ENCODE measurements at regions not wholly inside any gene's neighbourhood (a gene's known extent, or its start where the extent isn't known, plus 50 kb on each side); places are given as distances from the start of the nearest gene placed in this dataset.

DNA sequence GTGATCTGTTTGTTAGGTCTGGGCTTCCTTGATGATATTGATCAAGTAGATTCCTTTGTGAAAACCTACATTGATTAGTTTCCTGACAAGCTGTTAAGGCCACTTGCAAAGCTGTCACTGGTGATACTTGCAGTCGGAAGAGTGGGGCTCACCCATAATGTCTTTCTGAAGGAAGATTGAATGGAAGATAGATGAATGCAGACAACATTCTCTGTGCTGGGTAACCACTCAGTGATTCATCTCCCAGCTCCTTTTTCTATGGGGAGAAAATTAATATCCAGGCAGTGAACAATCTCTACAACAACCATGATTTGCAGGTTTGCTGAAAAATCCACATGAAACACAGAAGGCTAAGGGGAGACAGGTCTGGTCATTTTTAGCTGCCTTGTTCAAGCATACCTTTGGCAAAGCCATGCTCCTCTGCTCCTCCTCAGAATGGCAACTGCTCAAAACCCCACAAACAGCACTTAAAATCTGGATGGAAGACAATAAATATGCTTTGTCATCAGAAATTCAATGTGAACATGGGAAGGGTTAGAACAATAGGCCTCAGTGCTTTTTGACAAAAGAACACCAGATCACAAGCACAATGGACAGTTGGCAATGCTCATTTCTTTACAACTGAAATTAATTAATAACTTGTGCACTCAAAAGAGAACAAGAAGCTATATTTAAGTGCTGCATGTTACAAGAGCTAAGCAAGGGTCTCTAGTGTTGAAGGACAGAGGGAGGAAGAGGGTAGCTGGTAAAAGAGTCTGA, 495.4 kb downstream of the TOX3 start:
- no peak for ATAC-seq
- no peaks in the 10 kb centered on the region for H3K36me3 Mint-ChIP-seq (ENCODE audit: insufficient read depth)
- no peaks in the 10 kb centered on the region for H3K4me1 Mint-ChIP-seq (ENCODE audit: low read depth)
- no peak for DNase-seq
- no peaks in the 10 kb centered on the region for H3K27me3 Mint-ChIP-seq (ENCODE audit: low read depth)
- no peak overlapping the region for H3K4me3 Mint-ChIP-seq
- peaks cover 6% of the 10 kb centered on the region for H3K9me3 Mint-ChIP-seq

DNA sequence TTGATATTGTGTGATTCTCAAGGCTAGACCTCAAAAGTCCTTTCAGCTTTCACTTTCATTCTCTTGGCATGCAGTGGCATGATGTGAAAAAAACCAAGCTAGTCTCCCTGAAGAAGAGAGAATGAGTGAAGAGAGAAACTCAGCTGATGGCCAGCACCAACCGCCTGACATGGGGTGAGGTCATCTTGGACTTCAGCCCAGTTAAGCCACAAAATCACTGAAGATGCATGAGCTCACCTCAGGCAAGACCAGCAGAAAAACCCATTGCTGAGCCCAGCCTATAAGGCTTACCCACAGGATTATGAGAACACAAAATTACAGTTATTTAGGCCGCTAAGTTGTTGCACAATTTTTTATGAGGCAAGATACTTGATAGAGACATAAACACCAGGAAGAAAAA, 496.5 kb downstream of the TOX3 start:
- ATAC-seq (no peak), DNase-seq (no peak)
- peaks cover 17% of the 10 kb centered on the region for H3K9me3 Mint-ChIP-seq
- no peaks in the 10 kb centered on the region for H3K4me1 Mint-ChIP-seq (ENCODE audit: low read depth)
- H3K27me3 Mint-ChIP-seq (ENCODE audit: low read depth) = no peaks in the 10 kb centered on the region
- H3K36me3 Mint-ChIP-seq (ENCODE audit: insufficient read depth) = no peaks in the 10 kb centered on the region
- H3K4me3 Mint-ChIP-seq = no peak overlapping the region

DNA sequence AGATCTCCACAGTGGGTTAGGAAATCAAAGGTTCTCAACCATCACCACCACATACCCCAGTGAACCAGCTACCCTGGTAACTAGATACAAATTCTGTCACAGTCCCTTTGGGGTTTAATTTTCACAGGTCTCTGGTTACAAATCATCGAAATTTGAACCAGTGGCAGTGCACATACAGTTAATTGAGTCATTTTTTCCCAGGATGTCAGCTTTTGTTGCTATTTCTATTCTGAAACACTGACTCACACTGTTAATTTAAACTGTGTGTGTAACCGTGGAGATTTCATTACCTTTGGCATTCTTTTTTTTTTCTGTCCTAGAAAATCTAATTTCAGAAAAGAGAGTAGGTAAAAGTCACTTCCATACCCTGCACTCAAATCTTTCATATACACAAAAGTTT, 511.5 kb downstream of the TOX3 start:
- Mint-ChIP-seq H3K9me3 (peaks cover 7% of the 10 kb centered on the region), H3K4me3 (no peak overlapping the region), H3K27me3 (ENCODE audit: low read depth) (no peaks in the 10 kb centered on the region), H3K4me1 (ENCODE audit: low read depth) (no peaks in the 10 kb centered on the region), H3K36me3 (ENCODE audit: insufficient read depth) (no peaks in the 10 kb centered on the region)
- no peak for DNase-seq
- ATAC-seq = no peak

DNA sequence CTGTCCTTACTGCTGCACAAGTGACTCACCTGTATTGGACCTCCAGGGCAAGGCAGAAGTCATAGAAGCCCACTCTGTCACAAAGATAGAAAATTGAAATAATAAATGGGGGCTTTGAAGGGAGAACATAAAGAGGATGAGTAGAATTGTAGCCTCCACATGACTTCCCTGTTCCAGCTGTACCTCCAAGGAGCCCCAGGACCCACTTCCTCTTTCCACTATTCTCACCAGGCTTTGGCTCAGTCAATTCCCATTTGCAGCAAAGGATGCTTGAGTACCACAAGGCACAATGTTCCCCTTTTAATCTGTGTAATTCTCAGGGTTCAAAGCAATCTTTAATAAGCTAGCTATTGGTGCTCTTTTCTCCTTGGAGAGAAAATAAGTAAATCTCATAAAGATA, 512.1 kb downstream of the TOX3 start:
- no peak for DNase-seq
- Mint-ChIP-seq H3K36me3 (ENCODE audit: insufficient read depth) (no peaks in the 10 kb centered on the region), H3K4me1 (ENCODE audit: low read depth) (no peaks in the 10 kb centered on the region), H3K9me3 (peaks cover 8% of the 10 kb centered on the region), H3K27me3 (ENCODE audit: low read depth) (no peaks in the 10 kb centered on the region), H3K4me3 (no peak overlapping the region)
- ATAC-seq = no peak

DNA sequence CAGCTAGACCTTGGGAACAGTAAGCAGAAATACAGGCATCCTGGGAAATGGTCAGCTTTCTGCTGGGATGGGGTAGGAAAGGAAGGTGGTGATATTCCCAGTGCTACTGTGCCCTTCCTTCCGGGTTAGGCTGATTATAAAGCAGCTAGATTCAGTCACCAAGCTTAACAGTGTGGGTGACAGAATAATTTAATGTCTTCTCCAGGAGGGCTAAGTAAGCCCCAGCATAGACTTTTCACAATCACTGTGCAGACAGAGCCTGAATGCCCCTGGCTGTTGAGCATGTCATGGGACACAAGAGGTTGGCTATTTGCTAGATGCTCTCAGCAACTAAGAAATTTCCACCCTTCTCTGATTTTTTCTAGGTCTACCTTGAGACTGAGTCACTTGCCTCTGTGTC, 513.0 kb downstream of the TOX3 start:
- Mint-ChIP-seq H3K4me3 (no peak overlapping the region), H3K9me3 (peaks cover 11% of the 10 kb centered on the region), H3K4me1 (ENCODE audit: low read depth) (no peaks in the 10 kb centered on the region), H3K36me3 (ENCODE audit: insufficient read depth) (no peaks in the 10 kb centered on the region), H3K27me3 (ENCODE audit: low read depth) (no peaks in the 10 kb centered on the region)
- DNase-seq (no peak), ATAC-seq (no peak)

DNA sequence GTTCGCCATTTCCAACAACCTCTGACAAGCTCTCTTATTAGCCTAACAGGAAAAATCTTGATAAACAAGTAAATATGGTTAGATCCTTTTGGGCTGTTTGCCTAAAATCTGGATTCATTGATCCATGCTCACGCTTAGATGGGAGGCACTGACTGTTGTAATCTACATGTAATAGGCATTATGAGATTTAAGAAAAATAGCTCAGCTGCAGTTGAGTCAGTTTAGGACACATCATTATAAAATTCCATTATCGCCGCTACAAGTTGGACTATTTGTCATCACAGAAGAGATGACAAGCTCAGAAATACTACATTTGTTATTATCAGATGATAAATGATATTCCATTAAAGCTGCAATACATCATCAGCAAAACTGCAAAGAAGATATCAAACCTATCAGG, 524.0 kb downstream of the TOX3 start:
- H3K4me1 Mint-ChIP-seq (ENCODE audit: low read depth) = no peaks in the 10 kb centered on the region
- H3K9me3 Mint-ChIP-seq = peaks cover 9% of the 10 kb centered on the region
- H3K4me3 Mint-ChIP-seq = no peak overlapping the region
- H3K27me3 Mint-ChIP-seq (ENCODE audit: low read depth) = no peaks in the 10 kb centered on the region
- ATAC-seq = no peak
- DNase-seq = no peak
- H3K36me3 Mint-ChIP-seq (ENCODE audit: insufficient read depth) = no peaks in the 10 kb centered on the region

DNA sequence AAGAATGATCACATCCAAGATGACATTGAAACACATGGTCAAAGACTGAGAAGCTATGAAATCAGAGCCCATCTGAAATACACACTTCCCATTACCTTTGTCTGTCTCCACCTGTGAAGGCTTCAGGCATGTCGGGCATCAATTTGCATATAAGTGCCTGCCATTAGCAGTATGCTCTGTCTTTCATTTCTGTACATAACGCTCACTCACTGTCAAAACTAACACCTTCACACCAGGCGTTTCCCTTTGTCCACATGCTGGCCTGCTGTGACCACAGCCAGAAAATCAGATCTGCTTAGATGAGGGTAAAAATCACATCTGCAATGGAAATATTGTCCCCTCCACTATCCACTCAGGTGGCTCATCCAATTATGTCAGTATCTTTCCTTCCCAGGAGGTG, 524.8 kb downstream of the TOX3 start:
- Mint-ChIP-seq H3K27me3 (ENCODE audit: low read depth) (no peaks in the 10 kb centered on the region), H3K36me3 (ENCODE audit: insufficient read depth) (no peaks in the 10 kb centered on the region), H3K4me3 (no peak overlapping the region), H3K4me1 (ENCODE audit: low read depth) (no peaks in the 10 kb centered on the region), H3K9me3 (peaks cover 7% of the 10 kb centered on the region)
- DNase-seq (no peak), ATAC-seq (no peak)

DNA sequence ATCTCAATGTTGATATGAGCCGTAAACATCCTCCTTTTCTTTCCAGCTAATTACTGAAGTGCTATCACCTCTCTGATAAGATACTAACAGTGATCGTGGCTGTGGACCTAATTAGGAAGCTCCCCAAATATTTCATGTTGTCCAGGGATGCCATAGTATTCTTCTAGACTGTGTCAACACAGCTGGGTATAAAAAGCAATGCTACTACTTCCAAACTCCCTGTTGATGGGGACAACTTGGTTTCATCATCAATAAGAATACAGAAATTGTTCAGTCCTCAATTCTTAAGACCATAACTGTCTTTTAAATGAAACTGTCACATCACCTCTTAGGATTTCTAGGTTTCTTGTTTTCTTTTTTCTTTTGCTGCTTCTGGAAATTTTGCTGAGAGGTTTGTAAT, 530.6 kb downstream of the TOX3 start:
- H3K9me3 Mint-ChIP-seq = peaks cover 22% of the 10 kb centered on the region
- H3K4me3 Mint-ChIP-seq = no peak overlapping the region
- peaks cover 2% of the 10 kb centered on the region for H3K27me3 Mint-ChIP-seq (ENCODE audit: low read depth)
- H3K36me3 Mint-ChIP-seq (ENCODE audit: insufficient read depth) = no peaks in the 10 kb centered on the region
- ATAC-seq (no peak), DNase-seq (no peak)
- H3K4me1 Mint-ChIP-seq (ENCODE audit: low read depth) = no peaks in the 10 kb centered on the region

DNA sequence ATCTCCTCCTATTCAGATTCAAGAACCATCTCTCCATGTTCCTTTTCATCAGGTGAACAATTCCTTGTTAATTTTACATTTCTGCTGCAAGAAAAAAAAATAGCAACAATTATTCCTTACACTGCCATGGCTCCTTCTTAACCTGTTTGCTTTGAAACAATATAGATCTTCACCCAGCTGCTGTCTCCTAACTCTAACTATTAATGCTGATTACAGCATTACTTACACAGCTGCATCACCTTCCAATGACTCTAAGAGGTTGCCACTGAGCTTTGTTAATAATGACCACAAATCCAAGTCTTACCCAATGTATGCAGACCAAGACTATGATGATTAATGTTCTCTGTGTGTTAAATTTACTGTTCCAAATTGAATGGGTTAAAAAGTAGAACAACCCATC, 541.4 kb downstream of the TOX3 start:
- Mint-ChIP-seq H3K4me3 (no peak overlapping the region), H3K4me1 (ENCODE audit: low read depth) (no peaks in the 10 kb centered on the region), H3K9me3 (no peaks in the 10 kb centered on the region), H3K36me3 (ENCODE audit: insufficient read depth) (no peaks in the 10 kb centered on the region), H3K27me3 (ENCODE audit: low read depth) (no peaks in the 10 kb centered on the region)
- ATAC-seq (no peak), DNase-seq (no peak)

DNA sequence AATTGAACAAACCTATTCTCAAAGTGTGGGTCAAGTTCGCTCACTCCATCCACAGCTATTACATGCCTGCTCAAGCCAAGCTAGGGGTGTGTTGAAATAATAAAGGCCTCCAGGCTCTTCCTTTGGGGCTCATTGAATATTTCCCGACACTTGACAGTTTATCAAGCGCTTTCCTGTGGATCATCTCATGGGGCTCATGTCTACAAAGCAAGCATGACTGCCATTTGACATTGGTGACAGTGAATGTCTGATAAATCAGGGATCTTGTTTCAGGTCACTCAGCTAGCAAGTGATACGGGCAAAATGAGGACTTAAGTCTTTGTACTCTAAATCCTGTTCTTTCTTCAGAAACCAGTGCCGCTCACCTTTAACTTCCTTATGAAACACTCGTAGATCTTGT, 542.6 kb downstream of the TOX3 start:
- no peak overlapping the region for H3K4me3 Mint-ChIP-seq
- no peaks in the 10 kb centered on the region for H3K9me3 Mint-ChIP-seq
- DNase-seq (no peak), ATAC-seq (no peak)
- no peaks in the 10 kb centered on the region for H3K27me3 Mint-ChIP-seq (ENCODE audit: low read depth)
- no peaks in the 10 kb centered on the region for H3K4me1 Mint-ChIP-seq (ENCODE audit: low read depth)
- no peaks in the 10 kb centered on the region for H3K36me3 Mint-ChIP-seq (ENCODE audit: insufficient read depth)

DNA sequence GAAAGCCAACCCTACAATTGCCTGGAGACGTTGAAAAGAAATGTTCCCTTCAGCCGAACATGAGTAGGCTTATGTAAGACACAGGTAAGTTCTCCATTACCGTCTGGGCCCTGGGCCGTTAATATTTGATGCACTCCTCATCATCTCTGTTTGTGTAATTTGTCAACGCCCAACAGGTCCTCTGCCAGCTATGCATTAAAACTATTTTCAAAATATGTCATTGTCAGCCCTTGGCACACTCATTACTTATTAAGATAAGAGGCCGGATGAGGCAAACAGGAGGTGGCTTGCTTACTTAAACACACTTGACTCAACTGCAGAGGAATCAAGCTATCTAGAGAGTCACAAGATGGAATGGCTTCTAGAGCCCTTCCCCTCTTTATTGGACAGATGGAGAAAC, 544.9 kb downstream of the TOX3 start:
- Mint-ChIP-seq H3K4me1 (ENCODE audit: low read depth) (no peaks in the 10 kb centered on the region), H3K9me3 (no peaks in the 10 kb centered on the region), H3K4me3 (no peak overlapping the region), H3K27me3 (ENCODE audit: low read depth) (no peaks in the 10 kb centered on the region), H3K36me3 (ENCODE audit: insufficient read depth) (no peaks in the 10 kb centered on the region)
- ATAC-seq (no peak), DNase-seq (no peak)

DNA sequence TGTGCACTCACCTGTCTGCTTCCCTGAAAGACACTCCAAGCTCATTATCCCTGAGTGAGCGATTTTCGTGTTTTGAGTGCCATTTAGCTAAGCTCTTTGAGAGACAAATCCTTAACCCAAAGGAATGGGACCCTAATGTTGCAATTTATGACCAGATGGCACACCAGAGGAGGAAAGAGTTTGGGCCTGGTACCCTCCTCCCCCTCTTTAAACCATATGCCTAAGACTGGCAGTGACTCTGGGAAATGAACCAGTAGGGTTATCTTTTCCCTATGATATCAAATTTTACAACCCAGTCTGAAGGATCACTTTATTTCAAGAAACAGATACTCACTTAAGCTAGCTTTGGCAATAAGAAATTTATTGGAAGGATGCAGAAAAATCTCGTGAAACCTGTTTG, 550.4 kb downstream of the TOX3 start:
- DNase-seq = no peak
- no peaks in the 10 kb centered on the region for H3K27me3 Mint-ChIP-seq (ENCODE audit: low read depth)
- no peaks in the 10 kb centered on the region for H3K36me3 Mint-ChIP-seq (ENCODE audit: insufficient read depth)
- H3K4me3 Mint-ChIP-seq = no peak overlapping the region
- no peaks in the 10 kb centered on the region for H3K4me1 Mint-ChIP-seq (ENCODE audit: low read depth)
- ATAC-seq = no peak
- no peaks in the 10 kb centered on the region for H3K9me3 Mint-ChIP-seq

DNA sequence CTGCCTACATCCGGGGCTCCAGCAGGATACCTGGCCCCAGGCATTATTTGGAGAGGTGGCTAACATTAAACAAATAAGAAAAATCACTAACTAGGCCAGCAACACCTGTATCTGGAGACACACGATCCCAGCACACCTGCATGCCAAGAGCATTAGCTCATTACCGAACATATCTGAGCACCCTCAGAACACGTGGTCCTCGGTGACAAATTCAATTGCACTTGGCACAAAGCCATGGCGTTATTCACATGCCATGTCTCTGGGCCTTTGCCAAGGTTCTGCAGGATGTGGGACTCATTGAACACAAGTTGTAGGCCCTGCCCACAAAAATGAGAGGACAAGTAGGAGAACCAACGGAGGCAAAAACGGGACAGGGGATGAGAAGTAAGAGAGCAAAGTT, 552.3 kb downstream of the TOX3 start:
- H3K36me3 Mint-ChIP-seq (ENCODE audit: insufficient read depth) = no peaks in the 10 kb centered on the region
- DNase-seq (no peak), ATAC-seq (no peak)
- no peak overlapping the region for H3K4me3 Mint-ChIP-seq
- H3K27me3 Mint-ChIP-seq (ENCODE audit: low read depth) = no peaks in the 10 kb centered on the region
- H3K9me3 Mint-ChIP-seq = peaks cover 3% of the 10 kb centered on the region
- no peaks in the 10 kb centered on the region for H3K4me1 Mint-ChIP-seq (ENCODE audit: low read depth)

DNA sequence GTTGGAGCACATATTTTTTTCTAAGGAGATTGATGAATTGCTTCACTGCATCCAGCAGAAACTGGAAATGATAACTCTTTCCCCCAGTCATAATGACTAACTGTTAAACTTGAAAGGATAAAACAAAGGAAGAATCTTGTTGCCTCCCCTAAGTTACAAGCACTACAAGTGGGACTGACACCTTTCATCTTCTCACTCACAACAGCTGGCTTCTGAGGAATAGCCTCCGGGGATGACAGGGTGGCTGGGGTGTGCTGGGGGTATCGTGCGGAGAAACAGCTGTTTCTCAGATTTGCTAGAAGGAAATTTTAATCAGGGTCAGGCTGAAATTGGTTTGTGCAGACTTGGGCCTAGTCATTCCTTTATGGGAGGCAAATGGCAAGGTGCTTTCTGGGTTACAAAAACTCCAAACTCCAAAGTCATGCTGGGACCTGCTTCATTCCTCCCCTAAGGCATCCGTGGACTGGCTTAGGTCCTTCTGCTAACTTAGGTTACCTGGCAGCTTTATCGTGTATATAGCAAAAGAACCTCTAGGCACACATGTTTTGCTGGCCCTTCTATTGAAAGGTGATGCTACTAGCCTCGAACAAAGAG, 557.2 kb downstream of the TOX3 start:
- H3K36me3 Mint-ChIP-seq (ENCODE audit: insufficient read depth) = no peaks in the 10 kb centered on the region
- peaks cover 3% of the 10 kb centered on the region for H3K9me3 Mint-ChIP-seq
- H3K4me1 Mint-ChIP-seq (ENCODE audit: low read depth) = no peaks in the 10 kb centered on the region
- DNase-seq = no peak
- H3K27me3 Mint-ChIP-seq (ENCODE audit: low read depth) = no peaks in the 10 kb centered on the region
- H3K4me3 Mint-ChIP-seq = no peak overlapping the region
- ATAC-seq = no peak

DNA sequence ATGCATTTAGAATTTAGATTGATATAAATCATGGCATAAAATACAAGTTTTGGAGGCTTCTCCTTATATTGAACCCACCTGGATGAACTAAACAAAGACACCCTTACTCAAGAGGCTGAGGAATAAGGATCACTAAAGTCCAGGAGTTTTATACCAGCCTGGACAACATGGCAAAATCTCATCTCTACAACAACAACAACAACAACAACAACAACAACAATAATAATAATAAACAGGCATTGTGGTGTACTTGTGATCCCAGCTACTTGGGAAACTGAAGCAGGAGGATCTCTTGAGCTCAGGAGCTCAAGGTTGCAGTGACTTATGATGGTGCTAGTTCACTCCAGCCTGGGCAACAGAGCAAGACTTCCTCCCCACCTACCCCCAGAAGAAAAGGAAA, 558.0 kb downstream of the TOX3 start:
- ATAC-seq (no peak), DNase-seq (no peak)
- H3K27me3 Mint-ChIP-seq (ENCODE audit: low read depth) = no peaks in the 10 kb centered on the region
- H3K9me3 Mint-ChIP-seq = peaks cover 3% of the 10 kb centered on the region
- no peak overlapping the region for H3K4me3 Mint-ChIP-seq
- H3K4me1 Mint-ChIP-seq (ENCODE audit: low read depth) = no peaks in the 10 kb centered on the region
- no peaks in the 10 kb centered on the region for H3K36me3 Mint-ChIP-seq (ENCODE audit: insufficient read depth)

Data from activated T-cell treated with anti-CD3 and anti-CD28 coated beads, Interleukin-2, amount 50 U/mL, for 4 hours (primary cell).